PFSK-1 (cell line): ENCODE measurements at regions not wholly inside any gene's neighbourhood (a gene's known extent, or its start where the extent isn't known, plus 50 kb on each side); places are given as distances from the start of the nearest gene placed in this dataset.

Experiments
- POLR2AphosphoS5 ChIP-seq: IDR thresholded peaks from 2 replicates; pipeline ENCODE4 v1.6.1; 2012; ENCODE audit warnings: low read depth, mild to moderate bottlenecking, control low read depth, low read length, moderate library complexity
- TAF1 ChIP-seq: IDR thresholded peaks from 2 replicates; pipeline ENCODE4 v1.6.1; 2012; ENCODE audit warnings: low read length, control low read depth, borderline replicate concordance; ENCODE audit not compliant: insufficient read depth
- TF ChIP-seq, protein P1 (sequence below), 2 experiments: IDR thresholded peaks; 2 replicates each; pipeline versions ENCODE4 v1.6.1 to v1.8.0; 2011 to 2012; ENCODE audit warnings: low read depth in 2 of 2, low read length in 2 of 2, control low read depth in 1 of 2, inconsistent platforms in 1 of 2, mild to moderate bottlenecking in 1 of 2, moderate library complexity in 1 of 2; ENCODE audit not compliant: insufficient read depth in 1 of 2

DNA sequence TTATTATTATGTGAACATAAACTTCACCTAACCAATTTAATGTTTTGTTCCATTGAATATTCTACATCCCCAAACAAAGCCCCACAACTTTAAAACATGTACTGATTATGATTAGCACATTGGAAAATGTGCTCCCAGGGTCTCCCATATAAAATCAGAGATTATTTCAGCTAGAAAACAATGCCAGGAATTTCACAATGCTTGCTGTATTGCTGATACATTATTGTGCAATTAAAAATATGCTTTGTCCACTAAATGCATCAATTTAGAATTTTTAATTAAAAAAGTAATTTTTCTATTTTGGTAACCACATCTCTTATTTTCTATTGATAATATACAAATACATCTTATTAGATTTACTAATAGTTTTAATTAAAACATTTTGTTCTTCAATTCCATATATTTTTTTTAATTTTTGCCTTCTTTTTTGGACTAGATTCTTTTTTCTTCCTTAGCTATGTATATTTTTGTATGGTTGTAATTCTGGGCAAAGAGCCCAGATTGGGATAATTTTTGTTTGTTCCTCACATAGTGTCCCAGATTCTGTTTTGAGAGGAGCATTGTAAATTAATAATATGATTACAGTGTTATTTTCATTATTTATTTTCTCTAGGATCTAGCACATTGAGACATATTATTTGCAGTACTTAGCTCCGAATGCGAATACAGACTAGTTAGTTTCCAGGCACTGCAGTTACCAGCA lies 241.5 kb upstream of the CDH18 start:
- TF ChIP-seq TAF1, result no peak
- TF ChIP-seq POLR2AphosphoS5, result no peak
- TF ChIP-seq, protein P1, sequence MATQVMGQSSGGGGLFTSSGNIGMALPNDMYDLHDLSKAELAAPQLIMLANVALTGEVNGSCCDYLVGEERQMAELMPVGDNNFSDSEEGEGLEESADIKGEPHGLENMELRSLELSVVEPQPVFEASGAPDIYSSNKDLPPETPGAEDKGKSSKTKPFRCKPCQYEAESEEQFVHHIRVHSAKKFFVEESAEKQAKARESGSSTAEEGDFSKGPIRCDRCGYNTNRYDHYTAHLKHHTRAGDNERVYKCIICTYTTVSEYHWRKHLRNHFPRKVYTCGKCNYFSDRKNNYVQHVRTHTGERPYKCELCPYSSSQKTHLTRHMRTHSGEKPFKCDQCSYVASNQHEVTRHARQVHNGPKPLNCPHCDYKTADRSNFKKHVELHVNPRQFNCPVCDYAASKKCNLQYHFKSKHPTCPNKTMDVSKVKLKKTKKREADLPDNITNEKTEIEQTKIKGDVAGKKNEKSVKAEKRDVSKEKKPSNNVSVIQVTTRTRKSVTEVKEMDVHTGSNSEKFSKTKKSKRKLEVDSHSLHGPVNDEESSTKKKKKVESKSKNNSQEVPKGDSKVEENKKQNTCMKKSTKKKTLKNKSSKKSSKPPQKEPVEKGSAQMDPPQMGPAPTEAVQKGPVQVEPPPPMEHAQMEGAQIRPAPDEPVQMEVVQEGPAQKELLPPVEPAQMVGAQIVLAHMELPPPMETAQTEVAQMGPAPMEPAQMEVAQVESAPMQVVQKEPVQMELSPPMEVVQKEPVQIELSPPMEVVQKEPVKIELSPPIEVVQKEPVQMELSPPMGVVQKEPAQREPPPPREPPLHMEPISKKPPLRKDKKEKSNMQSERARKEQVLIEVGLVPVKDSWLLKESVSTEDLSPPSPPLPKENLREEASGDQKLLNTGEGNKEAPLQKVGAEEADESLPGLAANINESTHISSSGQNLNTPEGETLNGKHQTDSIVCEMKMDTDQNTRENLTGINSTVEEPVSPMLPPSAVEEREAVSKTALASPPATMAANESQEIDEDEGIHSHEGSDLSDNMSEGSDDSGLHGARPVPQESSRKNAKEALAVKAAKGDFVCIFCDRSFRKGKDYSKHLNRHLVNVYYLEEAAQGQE (IDR thresholded peaks at IDR 0.05; ENCODE audit: insufficient read depth in 1 of 2, low read depth in 2 of 2, low read length in 2 of 2), result no peak
